ENCODE measurements at regions not wholly inside any gene's neighbourhood (a gene's known extent, or its start where the extent isn't known, plus 50 kb on each side); places are given as distances from the start of the nearest gene placed in this dataset.

DNA sequence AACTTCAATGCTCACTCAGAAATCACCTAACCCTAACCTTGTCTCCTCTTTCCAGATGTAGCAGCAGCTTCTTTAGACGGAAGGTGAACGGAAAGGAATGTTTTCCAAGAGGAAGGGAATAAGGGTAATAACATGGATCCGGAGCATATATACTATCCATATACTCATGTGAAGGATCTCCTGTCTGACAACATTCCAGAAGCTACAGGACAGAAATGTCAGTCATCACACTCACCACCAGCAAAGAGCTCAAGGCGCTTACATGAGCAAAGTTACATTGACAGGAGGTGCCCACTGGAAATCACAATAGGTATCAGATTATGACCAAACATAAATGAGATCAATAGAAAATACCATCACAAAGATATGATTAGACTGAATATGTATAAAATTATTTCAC lies 122.1 kb upstream of the CCDC28A start:
- CTCF ChIA-PET (ENCODE audit: low intra/inter-chr PET ratio, low total read pairs): no interaction called here
- Histone ChIP-seq H3K27me3 (ENCODE audit: control insufficient read depth in 1 of 2, insufficient read depth in 2 of 2, low read length in 2 of 2) (no peaks in the 10 kb centered on the region), H3K9ac (ENCODE audit: insufficient read depth, low read depth, low read length) (no peak overlapping the region), H3K4me2 (ENCODE audit: low read depth, low read length) (no peak overlapping the region), H3K36me3 (replicated peaks in 1 of 2; ENCODE audit: control insufficient read depth in 1 of 2, insufficient read depth in 2 of 2, low read length in 2 of 2) (no peaks in the 10 kb centered on the region), H3K4me1 (ENCODE audit: insufficient read depth, low read length) (no peaks in the 10 kb centered on the region), H2AFZ (ENCODE audit: low read length) (no peak overlapping the region), H3K79me2 (ENCODE audit: insufficient read depth, low read length) (no peaks in the 10 kb centered on the region), H4K20me1 (ENCODE audit: insufficient read depth, low read length) (no peaks in the 10 kb centered on the region), H3K9me3 (ENCODE audit: low read length) (no peaks in the 10 kb centered on the region), H3K27ac (ENCODE audit: extremely low read length, insufficient read depth, low read length) (no peak overlapping the region), H3K4me3 (replicated peaks in 1 of 3; ENCODE audit: insufficient read depth in 1 of 3, low read depth in 2 of 3, low read length in 3 of 3) (no peak overlapping the region)
- DNase-seq (ENCODE audit: low spot score) (no peak), ATAC-seq (no peak), FAIRE-seq (no peak)
- POLR2A ChIA-PET: no interaction called here
- TF ChIP-seq RBM22 (optimal IDR thresholded peaks at IDR 0.05; ENCODE audit: low read length) (no peak), RBM39 (IDR thresholded peaks at IDR 0.05; ENCODE audit: low read depth, low read length, poor library complexity, severe bottlenecking) (no peak), ZNF777 (CRISPR knock-in tag; IDR thresholded peaks at IDR 0.05) (no peak)
- TF ChIP-seq, protein P1, sequence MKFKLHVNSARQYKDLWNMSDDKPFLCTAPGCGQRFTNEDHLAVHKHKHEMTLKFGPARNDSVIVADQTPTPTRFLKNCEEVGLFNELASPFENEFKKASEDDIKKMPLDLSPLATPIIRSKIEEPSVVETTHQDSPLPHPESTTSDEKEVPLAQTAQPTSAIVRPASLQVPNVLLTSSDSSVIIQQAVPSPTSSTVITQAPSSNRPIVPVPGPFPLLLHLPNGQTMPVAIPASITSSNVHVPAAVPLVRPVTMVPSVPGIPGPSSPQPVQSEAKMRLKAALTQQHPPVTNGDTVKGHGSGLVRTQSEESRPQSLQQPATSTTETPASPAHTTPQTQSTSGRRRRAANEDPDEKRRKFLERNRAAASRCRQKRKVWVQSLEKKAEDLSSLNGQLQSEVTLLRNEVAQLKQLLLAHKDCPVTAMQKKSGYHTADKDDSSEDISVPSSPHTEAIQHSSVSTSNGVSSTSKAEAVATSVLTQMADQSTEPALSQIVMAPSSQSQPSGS (CRISPR knock-in tag; IDR thresholded peaks at IDR 0.05): no peak
- intact Hi-C loops (cut with micrococcal nuclease; ENCODE audit: unreplicated experiment): no loop called here
- in situ Hi-C loops (cut with HindIII; ENCODE audit: extremely low pct_ligation_motif_present, low pct_unique_long_range_greater_than_20kb): no loop called here
- WGBS (ENCODE audit: low lambda C conversion rate): 95% methylated on average over 4 of the region's 4 CpGs
- no TSS peak for BruUV-seq (replicated peaks)

DNA sequence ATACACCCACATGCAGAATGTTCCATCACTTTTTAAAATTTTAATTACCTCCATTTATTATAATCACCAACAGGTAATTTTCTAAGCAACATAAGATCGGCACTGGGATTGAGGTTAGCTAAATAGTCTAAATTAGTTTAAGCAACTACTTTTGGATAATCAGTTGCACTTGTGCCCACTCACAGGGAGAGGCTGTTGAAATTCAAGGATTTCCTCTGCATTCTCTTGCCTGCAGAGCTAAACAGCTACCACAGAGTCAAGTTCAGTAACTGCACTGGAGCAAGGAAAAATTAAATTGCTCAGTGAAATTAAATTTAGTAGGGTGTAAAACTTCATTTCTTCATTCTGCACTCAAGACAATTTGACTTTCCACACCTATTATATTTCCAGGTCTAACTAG lies 120.7 kb upstream of the CCDC28A start:
- CTCF ChIA-PET (ENCODE audit: low intra/inter-chr PET ratio, low total read pairs): no interaction called here
- ATAC-seq (no peak), FAIRE-seq (no peak), DNase-seq (ENCODE audit: low spot score) (no peak)
- intact Hi-C loops (cut with micrococcal nuclease; ENCODE audit: unreplicated experiment) (no loop called here), in situ Hi-C loops (cut with HindIII; ENCODE audit: extremely low pct_ligation_motif_present, low pct_unique_long_range_greater_than_20kb) (no loop called here)
- Histone ChIP-seq H3K4me3 (replicated peaks in 1 of 3; ENCODE audit: insufficient read depth in 1 of 3, low read depth in 2 of 3, low read length in 3 of 3) (no peak overlapping the region), H3K27ac (ENCODE audit: extremely low read length, insufficient read depth, low read length) (no peak overlapping the region), H4K20me1 (ENCODE audit: insufficient read depth, low read length) (no peaks in the 10 kb centered on the region), H3K9me3 (ENCODE audit: low read length) (no peaks in the 10 kb centered on the region), H3K4me1 (ENCODE audit: insufficient read depth, low read length) (no peaks in the 10 kb centered on the region), H3K9ac (ENCODE audit: insufficient read depth, low read depth, low read length) (no peak overlapping the region), H3K36me3 (replicated peaks in 1 of 2; ENCODE audit: control insufficient read depth in 1 of 2, insufficient read depth in 2 of 2, low read length in 2 of 2) (no peaks in the 10 kb centered on the region), H3K4me2 (ENCODE audit: low read depth, low read length) (no peak overlapping the region), H3K27me3 (ENCODE audit: control insufficient read depth in 1 of 2, insufficient read depth in 2 of 2, low read length in 2 of 2) (no peaks in the 10 kb centered on the region), H3K79me2 (ENCODE audit: insufficient read depth, low read length) (no peaks in the 10 kb centered on the region), H2AFZ (ENCODE audit: low read length) (no peak overlapping the region)
- BruUV-seq (replicated peaks): no TSS peak
- POLR2A ChIA-PET: no interaction called here
- 98% methylated on average over 1 of the region's 1 CpG for WGBS (ENCODE audit: low lambda C conversion rate)
- no peak for TF ChIP-seq KAT8 (CRISPR knock-in tag; IDR thresholded peaks at IDR 0.05)
- TF ChIP-seq, protein P2, sequence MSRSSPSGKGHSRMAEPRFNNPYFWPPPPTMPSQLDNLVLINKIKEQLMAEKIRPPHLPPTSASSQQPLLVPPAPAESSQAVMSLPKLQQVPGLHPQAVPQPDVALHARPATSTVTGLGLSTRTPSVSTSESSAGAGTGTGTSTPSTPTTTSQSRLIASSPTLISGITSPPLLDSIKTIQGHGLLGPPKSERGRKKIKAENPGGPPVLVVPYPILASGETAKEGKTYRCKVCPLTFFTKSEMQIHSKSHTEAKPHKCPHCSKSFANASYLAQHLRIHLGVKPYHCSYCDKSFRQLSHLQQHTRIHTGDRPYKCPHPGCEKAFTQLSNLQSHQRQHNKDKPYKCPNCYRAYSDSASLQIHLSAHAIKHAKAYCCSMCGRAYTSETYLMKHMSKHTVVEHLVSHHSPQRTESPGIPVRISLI (CRISPR knock-in tag; IDR thresholded peaks at IDR 0.05; ENCODE audit: borderline replicate concordance): no peak
- no peak for TF ChIP-seq ZNF292 (CRISPR knock-in tag; IDR thresholded peaks at IDR 0.05; ENCODE audit: borderline replicate concordance, low read depth)
- no peak for TF ChIP-seq ZNF431 (CRISPR knock-in tag; IDR thresholded peaks at IDR 0.05; ENCODE audit: borderline replicate concordance, low read depth)
- TF ChIP-seq MXD4 (CRISPR knock-in tag; IDR thresholded peaks at IDR 0.05): no peak
- no peak for TF ChIP-seq SMAD3 (CRISPR knock-in tag; IDR thresholded peaks at IDR 0.05)
- TF ChIP-seq, protein P3, sequence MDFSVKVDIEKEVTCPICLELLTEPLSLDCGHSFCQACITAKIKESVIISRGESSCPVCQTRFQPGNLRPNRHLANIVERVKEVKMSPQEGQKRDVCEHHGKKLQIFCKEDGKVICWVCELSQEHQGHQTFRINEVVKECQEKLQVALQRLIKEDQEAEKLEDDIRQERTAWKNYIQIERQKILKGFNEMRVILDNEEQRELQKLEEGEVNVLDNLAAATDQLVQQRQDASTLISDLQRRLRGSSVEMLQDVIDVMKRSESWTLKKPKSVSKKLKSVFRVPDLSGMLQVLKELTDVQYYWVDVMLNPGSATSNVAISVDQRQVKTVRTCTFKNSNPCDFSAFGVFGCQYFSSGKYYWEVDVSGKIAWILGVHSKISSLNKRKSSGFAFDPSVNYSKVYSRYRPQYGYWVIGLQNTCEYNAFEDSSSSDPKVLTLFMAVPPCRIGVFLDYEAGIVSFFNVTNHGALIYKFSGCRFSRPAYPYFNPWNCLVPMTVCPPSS (IDR thresholded peaks at IDR 0.05): no peak
- no peak for TF ChIP-seq ZNF781 (CRISPR knock-in tag; IDR thresholded peaks at IDR 0.05; ENCODE audit: borderline replicate concordance, not compliant biosample characterization)
- no peak for TF ChIP-seq ZMYM2 (CRISPR knock-in tag; IDR thresholded peaks at IDR 0.05)
